GM23338 (cell line): ENCODE measurements at regions not wholly inside any gene's neighbourhood (a gene's known extent, or its start where the extent isn't known, plus 50 kb on each side); places are given as distances from the start of the nearest gene placed in this dataset.

ENCODE experiments used
- ATAC-seq: fragments of 200-7000 bp; cut with Tn5 transposase; 3 replicates; pipeline ENCODE4 v1.9.1; 2020
- DNase-seq: peaks from one replicate; pipeline ENCODE4 v3.0.0-alpha.2; 2015; ENCODE audit warnings: low spot score
- H2AFZ ChIP-seq: fragments of 200-600 bp; sonication (generic); 2 replicates; pipeline ENCODE4 v1.8.0; 2016; ENCODE audit warnings: antibody characterized with exemption, mild to moderate bottlenecking, moderate library complexity
- H3F3A ChIP-seq: fragments of 200-600 bp; sonication (generic); replicated peaks from 2 replicates; pipeline ENCODE4 v1.8.0; 2017; ENCODE audit warnings: antibody characterized with exemption, mixed run types, low read depth
- H3K27ac ChIP-seq: fragments of 200-600 bp; sonication (generic); 2 replicates; pipeline ENCODE4 v1.6.1; 2016; ENCODE audit warnings: low read depth
- H3K27me3 ChIP-seq: fragments of 200-600 bp; sonication (generic); 2 replicates; pipeline ENCODE4 v1.8.0; 2016; ENCODE audit warnings: mild to moderate bottlenecking, mixed run types, moderate library complexity; ENCODE audit not compliant: insufficient read depth
- H3K36me3 ChIP-seq: fragments of 200-600 bp; sonication (generic); 2 replicates; pipeline ENCODE4 v1.8.0; 2016; ENCODE audit warnings: mild to moderate bottlenecking; ENCODE audit not compliant: insufficient read depth
- H3K4me1 ChIP-seq: fragments of 200-600 bp; sonication (generic); 2 replicates; pipeline ENCODE4 v1.8.0; 2016; ENCODE audit warnings: mild to moderate bottlenecking, moderate library complexity; ENCODE audit not compliant: insufficient read depth
- H3K4me2 ChIP-seq: fragments of 200-600 bp; sonication (generic); 2 replicates; pipeline ENCODE4 v1.7.1; 2017; ENCODE audit warnings: mixed run types
- H3K4me3 ChIP-seq: fragments of 200-600 bp; sonication (generic); 2 replicates; pipeline ENCODE4 v1.6.1; 2016; ENCODE audit warnings: mixed run types
- H3K79me2 ChIP-seq: fragments of 200-600 bp; sonication (generic); replicated peaks from 2 replicates; pipeline ENCODE4 v1.8.0; 2017; ENCODE audit warnings: mild to moderate bottlenecking; ENCODE audit not compliant: insufficient read depth
- H3K9me2 ChIP-seq: fragments of 200-600 bp; sonication (generic); 2 replicates; pipeline ENCODE4 v1.8.0; 2017; ENCODE audit not compliant: insufficient read depth
- H4K20me1 ChIP-seq: fragments of 200-600 bp; sonication (generic); replicated peaks from 2 replicates; pipeline ENCODE4 v1.8.0; 2017; ENCODE audit warnings: mild to moderate bottlenecking; ENCODE audit not compliant: insufficient read depth
- H3K27ac Mint-ChIP-seq: 2 replicates; pipeline ENCODE4 v1.8.0; 2020; ENCODE audit warnings: inconsistent platforms, mild to moderate bottlenecking, moderate library complexity, mixed read lengths
- H3K27me3 Mint-ChIP-seq: 3 replicates; pipeline ENCODE4 v1.8.0; 2022; ENCODE audit warnings: low read depth, mild to moderate bottlenecking, moderate library complexity, mixed read lengths, inconsistent platforms; ENCODE audit not compliant: insufficient read depth, poor library complexity
- H3K36me3 Mint-ChIP-seq: 3 replicates; pipeline ENCODE4 v1.8.0; 2021; ENCODE audit warnings: low read depth, mild to moderate bottlenecking, inconsistent platforms, moderate library complexity, mixed read lengths
- H3K4me1 Mint-ChIP-seq: 3 replicates; pipeline ENCODE4 v1.8.0; 2020; ENCODE audit warnings: mild to moderate bottlenecking, inconsistent platforms, mixed read lengths
- H3K4me3 Mint-ChIP-seq: 3 replicates; pipeline ENCODE4 v1.8.0; 2021; ENCODE audit warnings: moderate library complexity, mild to moderate bottlenecking, inconsistent platforms, mixed read lengths
- H3K9me3 Mint-ChIP-seq: 3 replicates; pipeline ENCODE4 v1.8.0; 2020; ENCODE audit warnings: moderate library complexity, mild to moderate bottlenecking, inconsistent platforms, mixed read lengths
- CREB1 ChIP-seq: fragments of 250-450 bp; sonication (Bioruptor Pico); IDR thresholded peaks from 2 replicates; pipeline ENCODE4 v1.5.0; 2020; ENCODE audit warnings: low read depth, mild to moderate bottlenecking, moderate library complexity
- CTCF ChIP-seq, 2 experiments: fragments of 200-600 bp in 1 of 2; sonication (generic) in 1 of 2; conservative IDR thresholded peaks; 2 replicates each; pipeline versions ENCODE4 v1.5.1 to v1.6.1; 2016 to 2017; ENCODE audit warnings: antibody characterized with exemption in 2 of 2, low read depth in 2 of 2, mild to moderate bottlenecking in 2 of 2, moderate library complexity in 1 of 2
- ETS1 ChIP-seq: IDR thresholded peaks from 2 replicates; pipeline ENCODE4 v1.6.1; 2016; ENCODE audit warnings: antibody characterized with exemption
- EZH2 ChIP-seq: fragments of 200-600 bp; sonication (generic); IDR thresholded peaks from one replicate; pipeline ENCODE4 v1.8.0; 2017; ENCODE audit warnings: antibody characterized with exemption, mild to moderate bottlenecking, low read depth; ENCODE audit not compliant: unreplicated experiment
- EZH2phosphoT487 ChIP-seq: fragments of 200-600 bp; sonication (generic); IDR thresholded peaks from one replicate; pipeline ENCODE4 v1.8.1; 2018; ENCODE audit warnings: antibody characterized with exemption; ENCODE audit not compliant: unreplicated experiment
- JUNB ChIP-seq: IDR thresholded peaks from one replicate; pipeline ENCODE4 v1.6.1; 2016; ENCODE audit warnings: antibody characterized with exemption; ENCODE audit not compliant: unreplicated experiment
- NANOG ChIP-seq: IDR thresholded peaks from 2 replicates; pipeline ENCODE4 v1.6.1; 2016; ENCODE audit warnings: antibody characterized with exemption, borderline replicate concordance
- POLR2AphosphoS5 ChIP-seq: IDR thresholded peaks from 2 replicates; pipeline ENCODE4 v1.6.1; 2016; ENCODE audit warnings: antibody characterized with exemption, low read depth
- REST ChIP-seq: IDR thresholded peaks from one replicate; pipeline ENCODE4 v1.6.1; 2018; ENCODE audit warnings: antibody characterized with exemption; ENCODE audit not compliant: unreplicated experiment
- STAT1 ChIP-seq: IDR thresholded peaks from one replicate; pipeline ENCODE4 v1.6.1; 2016; ENCODE audit warnings: antibody characterized with exemption; ENCODE audit not compliant: unreplicated experiment
- ZNF114 ChIP-seq: fragments of 250-450 bp; sonication (Bioruptor Pico); IDR thresholded peaks from 2 replicates; pipeline ENCODE4 v1.5.0; 2020; ENCODE audit warnings: mild to moderate bottlenecking, moderate library complexity
- ZNF331 ChIP-seq: fragments of 250-450 bp; sonication (Bioruptor Pico); IDR thresholded peaks from 2 replicates; pipeline ENCODE4 v1.5.0; 2020; ENCODE audit warnings: low read depth, mild to moderate bottlenecking, moderate library complexity
- ZNF462 ChIP-seq: fragments of 250-450 bp; sonication (Bioruptor Pico); IDR thresholded peaks from 2 replicates; pipeline ENCODE4 v1.5.0; 2020; ENCODE audit warnings: mild to moderate bottlenecking, moderate library complexity

GRCh38 chr7:42483886-42484285 is 246.9 kb upstream of the GLI3 start:
- Mint-ChIP-seq H3K4me3 (no peak overlapping the region), H3K36me3 (no peaks in the 10 kb centered on the region), H3K27ac (no peak overlapping the region), H3K27me3 (no peaks in the 10 kb centered on the region), H3K9me3 (no peaks in the 10 kb centered on the region; the same call in 2 of the 3 replicates), H3K4me1 (peaks cover 20% of the 10 kb centered on the region)
- Histone ChIP-seq H4K20me1 (no peaks in the 10 kb centered on the region), H3K4me2 (no peak overlapping the region), H3K27ac (no peak overlapping the region), H3K4me1 (peaks cover 8% of the 10 kb centered on the region; the same call in 1 of the 2 replicates), H3F3A (no peaks in the 10 kb centered on the region), H3K79me2 (no peaks in the 10 kb centered on the region), H3K27me3 (no peaks in the 10 kb centered on the region), H3K9me2 (peaks cover 10% of the 10 kb centered on the region; the same call in 1 of the 2 replicates), H2AFZ (no peak overlapping the region), H3K4me3 (no peak overlapping the region), H3K36me3 (no peaks in the 10 kb centered on the region)
- no peak for TF ChIP-seq CTCF (conservative IDR thresholded peaks at IDR 0.05; ENCODE audit: low read depth in 2 of 2)
- TF ChIP-seq ZNF114 (CRISPR knock-in tag): no peak
- TF ChIP-seq JUNB: no peak
- no peak for TF ChIP-seq POLR2AphosphoS5
- TF ChIP-seq STAT1: no peak
- TF ChIP-seq EZH2phosphoT487: no peak
- no peak for TF ChIP-seq CREB1 (CRISPR knock-in tag)
- no peak for TF ChIP-seq NANOG
- TF ChIP-seq EZH2: no peak
- no peak for TF ChIP-seq REST
- TF ChIP-seq ZNF462 (CRISPR knock-in tag): no peak
- TF ChIP-seq ETS1: no peak
- no peak for TF ChIP-seq ZNF331 (CRISPR knock-in tag)
- ATAC-seq (no peak), DNase-seq (no peak)
